HL-60 (cell line): ENCODE measurements at regions not wholly inside any gene's neighbourhood (a gene's known extent, or its start where the extent isn't known, plus 50 kb on each side); places are given as distances from the start of the nearest gene placed in this dataset.
A peak's percentile ranks its signal among the peaks of the same experiment; 100 is the strongest.

Experiments used
- DNase-seq, 2 experiments: peaks; one replicate each; pipeline ENCODE4 v3.0.0-alpha.2; 2010 to 2020; ENCODE audit warnings: low read depth in 1 of 2, low spot score in 1 of 2
- H3K27ac ChIP-seq: fragments of 250-450 bp; sonication (Bioruptor Pico); replicated peaks from 2 replicates; pipeline ENCODE4 v1.5.1; 2020; ENCODE audit warnings: mild to moderate bottlenecking, moderate library complexity
- H3K27me3 ChIP-seq: fragments of 250-450 bp; sonication (Bioruptor Pico); 2 replicates; pipeline ENCODE4 v1.5.1; 2021; ENCODE audit warnings: mild to moderate bottlenecking, moderate library complexity; ENCODE audit not compliant: insufficient read depth, poor library complexity, severe bottlenecking
- H3K4me3 ChIP-seq: replicated peaks from 2 replicates; pipeline ENCODE4 v1.5.1; 2011; ENCODE audit warnings: mild to moderate bottlenecking, control low read depth, low read length; ENCODE audit not compliant: insufficient read depth
- CTCF ChIP-seq: IDR thresholded peaks from one replicate; pipeline ENCODE4 v1.5.1; 2011; ENCODE audit warnings: low read length, control low read depth, inconsistent platforms; ENCODE audit not compliant: insufficient read depth
- GABPA ChIP-seq: IDR thresholded peaks from 2 replicates; pipeline ENCODE4 v1.6.1; 2012; ENCODE audit warnings: low read depth
- POLR2AphosphoS5 ChIP-seq: IDR thresholded peaks from 2 replicates; pipeline ENCODE4 v1.6.1; 2012; ENCODE audit warnings: low read depth
- REST ChIP-seq: IDR thresholded peaks from 2 replicates; pipeline ENCODE4 v1.6.1; 2012; ENCODE audit warnings: low read depth; ENCODE audit not compliant: insufficient replicate concordance
- SPI1 ChIP-seq: IDR thresholded peaks from 2 replicates; pipeline ENCODE4 v1.6.1; 2012; ENCODE audit warnings: low read depth, mild to moderate bottlenecking, borderline replicate concordance

GRCh38 chr10:78628976-78629375 is 439.8 kb upstream of the ZMIZ1 start:
- TF ChIP-seq REST (no peak), POLR2AphosphoS5 (no peak), CTCF (no peak), GABPA (no peak), SPI1 (no peak)
- Histone ChIP-seq H3K4me3 (no peak overlapping the region), H3K27ac (peak overlapping the region; percentile 33), H3K27me3 (no peaks in the 10 kb centered on the region)
- peak in 1 of 2 experiments; percentile 46 for DNase-seq

- no peak overlapping the region for H3K27ac ChIP-seq
- DNase-seq: no peak
- H3K27me3 ChIP-seq: no peaks in the 10 kb centered on the region
- no peak for TF ChIP-seq CTCF
- TF ChIP-seq POLR2AphosphoS5: no peak
- no peak for TF ChIP-seq SPI1
- no peak for TF ChIP-seq REST
- no peak for TF ChIP-seq GABPA
- H3K4me3 ChIP-seq: no peak overlapping the region
These were observed 439.0 kb upstream of the ZMIZ1 start for GRCh38 chr10:78629773-78630172.

- no peak for DNase-seq
- H3K27ac ChIP-seq: no peak overlapping the region
- no peaks in the 10 kb centered on the region for H3K27me3 ChIP-seq
- H3K4me3 ChIP-seq: no peak overlapping the region
- no peak for TF ChIP-seq SPI1
- no peak for TF ChIP-seq CTCF
- no peak for TF ChIP-seq POLR2AphosphoS5
- no peak for TF ChIP-seq GABPA
These were observed 437.6 kb upstream of the ZMIZ1 start for GRCh38 chr10:78630944-78631838.
